GM18505 (cell line): ENCODE measurements at regions not wholly inside any gene's neighbourhood (a gene's known extent, or its start where the extent isn't known, plus 50 kb on each side); places are given as distances from the start of the nearest gene placed in this dataset.
"Not testable (repeated sequence)": the region's sequence is repeated elsewhere in the genome, so short reads cannot be mapped to it uniquely, and the experiment has no call there.

ENCODE experiments used
- ATAC-seq: cut with Tn5 transposase; IDR thresholded peaks from one replicate; pipeline ENCODE4 v1.9.1; 2021; ENCODE audit not compliant: unreplicated experiment
- POLR2A ChIP-seq: IDR thresholded peaks from 4 replicates; pipeline ENCODE4 v1.6.1; 2011; ENCODE audit warnings: borderline replicate concordance; ENCODE audit not compliant: insufficient read depth, insufficient read length; ENCODE audit errors: extremely low read depth

DNA sequence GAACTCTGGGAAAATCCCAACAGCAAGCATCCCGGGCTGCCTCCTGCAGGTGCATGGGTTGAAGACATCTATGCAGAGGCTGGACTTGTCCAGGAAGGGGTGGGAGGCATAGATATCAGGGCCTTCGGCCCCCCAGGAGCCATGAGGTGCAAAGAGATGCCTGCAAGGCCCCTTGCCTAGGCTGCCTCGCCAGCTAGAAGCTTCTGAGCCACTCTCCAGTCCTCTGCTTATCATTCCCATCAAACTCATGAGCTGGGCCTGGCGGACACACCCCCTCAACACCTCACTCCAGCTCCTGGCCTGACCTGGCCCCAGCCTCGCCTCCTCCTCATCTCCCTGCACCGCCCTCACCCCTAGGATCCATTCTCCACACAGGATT lies 152.4 kb upstream of the PTPN1 start:
- no peak for ATAC-seq
- no peak for TF ChIP-seq POLR2A

DNA sequence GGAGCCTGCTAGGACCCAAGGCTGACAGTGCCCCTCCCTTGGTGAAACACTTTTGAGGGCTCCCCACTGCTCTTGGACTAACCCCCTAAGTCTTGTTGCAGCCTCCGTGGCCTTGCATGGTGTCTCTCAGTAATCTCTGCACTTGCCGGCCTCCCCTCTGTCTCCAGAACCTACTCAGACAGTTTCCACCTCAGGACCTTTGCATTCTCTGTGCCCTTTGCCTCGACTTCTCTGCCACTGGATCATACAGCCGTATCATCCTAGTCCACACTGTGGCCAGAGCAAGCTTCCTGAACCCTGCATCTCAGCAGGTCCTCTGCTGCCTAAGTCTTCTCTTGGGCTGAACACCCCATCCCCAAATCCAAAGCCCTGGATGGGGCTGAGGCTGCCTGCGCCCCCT lies 152.0 kb upstream of the PTPN1 start:
- ATAC-seq, result no peak
- TF ChIP-seq POLR2A, result no peak

DNA sequence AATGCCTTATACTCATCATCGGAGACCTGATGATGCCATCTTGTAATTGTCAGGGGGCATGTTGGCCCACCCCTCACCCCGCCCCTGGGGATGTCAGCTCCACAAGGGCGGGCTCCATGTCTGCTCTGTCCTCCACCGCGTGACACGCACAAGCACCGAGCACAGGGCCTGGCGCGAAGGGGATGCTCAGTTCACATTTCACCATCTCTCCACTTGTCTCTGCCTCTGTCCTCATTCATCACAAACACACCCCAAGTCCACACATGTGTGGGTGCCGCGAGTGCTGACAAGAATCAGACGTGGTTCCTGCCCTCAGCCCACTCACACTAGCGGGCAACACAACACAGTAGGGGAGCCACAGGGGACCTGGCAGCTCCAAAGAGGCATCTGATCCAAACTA lies 151.2 kb upstream of the PTPN1 start:
- TF ChIP-seq POLR2A, result no peak
- ATAC-seq, result no peak

DNA sequence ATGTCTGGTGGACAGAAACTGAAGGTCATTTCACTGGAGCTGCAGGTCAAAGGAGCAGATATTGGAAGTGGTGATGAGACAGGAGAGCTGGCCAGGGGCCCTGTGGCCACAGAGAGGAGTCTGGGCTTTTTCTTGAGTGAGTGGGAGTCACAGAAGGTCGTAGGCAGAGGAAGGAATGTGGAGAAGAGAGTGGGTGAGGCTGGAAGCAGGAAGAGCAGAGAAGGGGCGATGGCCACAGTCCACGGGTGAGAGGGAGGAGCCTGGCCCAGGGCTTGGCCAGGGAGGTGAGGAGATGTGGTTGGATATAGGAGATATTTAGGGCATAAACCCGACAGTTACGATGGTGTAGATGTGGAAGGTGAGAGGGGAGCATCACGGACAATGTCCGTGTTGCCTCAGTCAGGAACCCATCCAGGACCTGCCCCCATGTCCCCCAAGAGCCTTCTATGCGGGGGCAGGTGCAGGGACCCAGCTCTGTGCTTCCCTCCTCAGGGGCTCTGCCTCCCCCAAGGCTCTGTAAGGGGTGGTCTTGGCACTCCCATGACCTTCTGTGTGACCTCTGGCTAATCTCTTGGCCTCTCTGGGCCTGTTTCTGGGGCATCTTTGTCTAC lies 150.5 kb upstream of the PTPN1 start:
- TF ChIP-seq POLR2A, result no peak
- no peak for ATAC-seq

DNA sequence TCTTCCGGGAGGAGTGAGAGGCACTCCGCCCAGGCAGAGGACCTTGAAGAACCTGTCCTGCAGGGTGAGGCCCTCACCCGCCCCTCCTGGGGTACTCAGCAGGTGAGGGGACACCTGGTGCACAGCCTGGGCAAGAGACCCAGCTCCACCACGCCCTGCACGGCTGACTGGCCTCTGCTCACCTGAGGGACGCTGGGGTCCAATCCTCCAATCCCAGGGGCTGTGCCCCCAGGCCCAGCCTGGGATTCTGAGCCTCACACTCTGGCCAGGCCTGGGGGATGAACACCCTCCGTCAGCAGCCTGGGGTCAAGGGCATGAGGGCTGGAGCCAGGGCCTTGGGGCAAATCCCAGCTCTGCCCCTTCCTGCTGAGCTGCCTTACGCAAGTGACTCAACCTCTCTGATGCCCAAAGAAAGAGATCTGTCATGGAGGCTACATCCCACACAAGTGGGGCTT lies 149.9 kb upstream of the PTPN1 start:
- ATAC-seq, result no peak
- no peak for TF ChIP-seq POLR2A

DNA sequence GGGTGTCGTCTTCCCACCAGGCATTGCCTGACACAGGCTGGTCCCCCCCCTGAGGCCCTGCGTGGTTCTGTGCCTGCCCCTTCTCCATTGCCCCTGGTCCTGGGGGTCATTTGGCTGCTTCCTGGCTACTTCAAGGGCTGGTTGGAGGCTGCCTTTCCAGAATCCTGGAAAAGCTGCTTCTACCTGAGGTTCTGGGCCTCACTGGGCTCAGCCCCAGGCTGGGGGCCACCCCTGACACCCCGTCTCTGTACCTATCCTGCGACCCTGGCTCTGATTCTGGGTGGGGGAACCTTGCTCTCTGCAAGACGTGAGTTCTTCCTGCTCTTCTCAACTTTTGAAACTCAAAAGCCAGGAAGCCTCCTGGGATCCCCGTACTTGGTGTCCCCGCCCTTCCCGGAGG lies 149.3 kb upstream of the PTPN1 start:
- no peak for ATAC-seq
- no peak for TF ChIP-seq POLR2A

DNA sequence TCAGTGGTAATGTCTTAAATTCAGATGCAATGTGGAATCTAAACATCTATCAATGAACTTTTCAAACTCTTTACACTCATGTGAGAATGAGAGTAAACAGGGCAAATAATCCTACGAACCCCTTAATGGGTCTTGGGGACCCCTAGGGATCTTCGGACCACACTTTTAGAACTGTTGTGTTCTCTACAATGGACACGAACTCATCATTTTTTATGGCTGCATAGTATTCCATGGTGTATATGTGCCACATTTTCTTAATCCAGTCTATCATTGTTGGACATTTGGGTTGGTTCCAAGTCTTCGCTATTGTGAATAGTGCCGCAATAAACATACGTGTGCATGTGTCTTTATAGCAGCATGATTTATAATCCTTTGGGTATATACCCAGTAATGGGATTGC lies 148.0 kb upstream of the PTPN1 start:
- not testable (repeated sequence) for ATAC-seq

DNA sequence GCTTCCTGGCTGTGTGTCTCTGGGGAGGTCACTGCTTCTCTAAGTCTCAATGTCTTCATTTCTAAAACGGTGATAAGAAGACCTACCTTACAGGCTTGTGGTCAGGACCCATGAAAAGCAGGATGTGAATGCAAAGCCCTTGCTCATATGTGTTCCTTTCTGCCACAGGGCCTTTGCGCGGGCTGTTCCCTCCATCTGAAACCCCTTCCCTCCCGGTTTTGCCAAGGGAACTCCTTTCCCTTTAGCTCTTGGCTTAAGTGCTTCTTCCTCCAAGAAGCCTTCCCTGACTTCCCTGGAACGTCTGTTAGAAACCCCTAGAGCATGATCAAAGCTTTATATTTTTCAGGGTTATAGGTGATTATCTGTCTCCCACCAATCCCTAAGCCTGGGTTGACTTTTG lies 147.2 kb upstream of the PTPN1 start:
- TF ChIP-seq POLR2A, result no peak
- no peak for ATAC-seq

DNA sequence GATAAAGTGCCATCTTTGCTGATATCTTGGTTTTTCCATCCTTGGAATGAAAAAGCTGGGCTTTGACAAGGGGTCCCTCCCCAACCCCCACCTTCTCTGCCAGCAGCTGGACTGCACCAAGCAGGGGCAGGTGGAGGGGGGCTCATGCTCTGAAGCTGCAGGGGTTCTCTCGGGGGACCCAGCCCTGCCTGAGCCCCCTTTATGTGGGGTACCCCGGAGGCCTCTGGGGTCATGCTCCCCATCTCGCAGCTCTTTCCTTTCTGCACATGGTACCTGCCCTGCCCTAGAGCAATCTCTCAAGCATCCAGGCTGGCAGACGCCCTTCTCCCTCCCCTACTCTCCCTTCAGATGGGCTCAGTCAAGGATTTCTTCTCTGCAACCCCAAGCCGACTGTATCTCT lies 146.7 kb upstream of the PTPN1 start:
- ATAC-seq, result no peak
- TF ChIP-seq POLR2A, result no peak

DNA sequence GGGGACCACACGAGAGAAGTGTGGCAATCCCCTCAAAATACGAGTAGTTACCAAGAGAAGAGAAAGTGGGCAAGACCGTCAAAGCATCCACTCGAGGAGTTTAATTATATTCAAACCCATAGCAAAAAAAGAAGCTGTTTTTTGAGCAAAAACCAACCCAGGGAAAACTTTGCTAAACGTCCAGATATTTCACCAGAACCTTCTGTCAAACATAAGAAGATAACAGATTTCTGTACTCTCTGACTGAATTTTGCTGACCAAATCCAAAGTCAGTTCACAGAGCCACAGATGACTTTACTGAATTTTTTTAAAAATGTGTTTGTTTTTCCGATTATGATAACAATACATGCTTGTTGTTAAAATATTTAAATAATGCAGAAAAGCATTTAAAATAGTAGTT lies 145.6 kb upstream of the PTPN1 start:
- no peak for ATAC-seq
- no peak for TF ChIP-seq POLR2A

DNA sequence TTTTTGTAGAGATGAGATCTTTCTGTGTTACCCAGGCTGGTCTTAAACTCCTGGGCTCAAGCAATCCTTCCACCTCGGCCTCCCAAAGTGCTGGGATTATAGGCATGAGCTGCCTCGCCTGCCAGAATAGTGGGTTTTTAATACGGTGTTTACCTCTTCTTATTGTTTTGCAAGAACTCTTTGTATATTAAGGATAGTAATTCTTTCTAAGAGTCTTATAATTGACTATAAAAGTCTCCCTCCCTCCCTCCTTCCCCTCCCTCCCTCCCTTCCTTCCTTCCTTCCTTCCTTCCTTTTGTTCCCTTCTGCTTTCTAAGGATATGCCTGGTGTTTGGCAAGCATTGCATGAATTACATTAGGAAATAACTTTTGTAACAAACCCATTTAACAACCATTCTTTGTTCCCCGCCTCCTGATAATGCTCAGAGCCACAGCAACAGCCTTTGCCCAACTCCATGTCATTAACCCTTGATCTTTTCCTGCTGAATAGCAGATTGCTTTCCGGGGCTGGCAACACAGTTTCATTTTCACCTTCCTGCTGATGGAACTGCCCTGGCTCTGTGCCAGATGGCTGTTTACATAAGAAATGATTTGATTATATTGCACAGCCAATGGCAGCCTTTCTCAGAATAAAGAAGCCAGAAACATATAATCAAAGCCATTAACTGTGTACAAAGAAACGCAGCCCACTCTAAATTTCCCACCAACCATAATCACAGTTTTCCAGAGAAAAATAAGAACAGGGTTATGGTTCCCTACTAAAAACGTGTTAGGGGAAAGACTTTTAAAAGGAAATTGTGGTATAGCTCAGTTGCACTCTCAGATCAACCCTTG lies 143.7 kb upstream of the PTPN1 start:
- no peak for TF ChIP-seq POLR2A
- no peak for ATAC-seq

DNA sequence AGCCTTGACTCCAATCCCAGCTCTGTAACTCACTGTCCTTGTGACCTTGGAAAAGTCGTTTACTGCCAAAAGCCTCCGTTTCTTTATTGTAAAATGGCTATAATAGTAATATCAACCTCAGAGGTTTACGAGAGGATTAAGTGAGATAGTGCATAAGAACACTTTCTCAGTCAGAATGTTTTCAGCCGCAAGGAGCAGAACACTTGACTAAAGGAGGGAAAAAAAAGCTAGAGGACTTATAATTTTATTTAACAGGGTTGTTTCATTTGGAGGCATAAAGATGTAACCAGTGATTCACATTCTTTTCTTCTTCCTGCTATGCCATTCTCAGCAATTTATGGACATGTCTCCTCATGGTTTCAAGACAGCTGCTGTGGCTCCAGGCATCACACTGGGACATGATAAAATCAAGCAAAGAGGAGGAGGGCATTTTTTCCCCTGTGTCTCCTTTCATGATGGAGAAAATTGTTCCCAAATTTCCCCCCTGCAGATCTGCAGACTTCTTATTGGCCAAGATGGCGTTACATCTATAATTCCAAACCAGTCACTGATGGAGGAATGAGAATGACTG lies 143.0 kb upstream of the PTPN1 start:
- ATAC-seq, result no peak
- TF ChIP-seq POLR2A, result no peak

DNA sequence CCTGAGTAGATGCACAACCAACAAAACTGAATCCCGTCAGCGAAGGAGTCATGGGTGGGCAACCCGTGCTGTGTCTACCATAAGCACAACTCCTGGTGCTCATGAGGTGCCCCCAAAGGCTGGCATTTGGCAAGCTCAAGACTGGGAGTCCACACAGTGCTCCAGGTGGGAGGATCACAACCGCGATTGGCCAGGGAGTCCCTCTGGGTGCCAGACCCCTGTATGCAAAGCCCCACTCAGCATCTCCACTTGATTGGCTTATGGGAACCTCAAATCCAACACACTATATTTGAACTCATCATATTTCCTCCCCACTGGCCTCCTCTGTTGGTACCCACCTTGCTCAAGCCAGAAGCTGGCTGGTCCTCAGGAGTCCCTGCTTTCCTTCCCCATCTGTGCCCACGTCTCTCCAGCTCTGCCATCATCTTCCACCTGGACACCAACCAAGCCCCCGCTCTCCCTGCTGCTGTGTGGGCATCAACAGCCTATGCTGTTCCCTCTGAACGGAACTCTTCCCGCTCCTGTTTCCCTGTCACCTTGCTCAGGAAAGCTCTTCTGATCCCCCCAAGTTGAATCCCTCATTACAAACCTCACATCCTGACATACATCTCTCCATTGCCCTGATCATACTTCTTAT lies 142.3 kb upstream of the PTPN1 start:
- no peak for ATAC-seq
- no peak for TF ChIP-seq POLR2A

DNA sequence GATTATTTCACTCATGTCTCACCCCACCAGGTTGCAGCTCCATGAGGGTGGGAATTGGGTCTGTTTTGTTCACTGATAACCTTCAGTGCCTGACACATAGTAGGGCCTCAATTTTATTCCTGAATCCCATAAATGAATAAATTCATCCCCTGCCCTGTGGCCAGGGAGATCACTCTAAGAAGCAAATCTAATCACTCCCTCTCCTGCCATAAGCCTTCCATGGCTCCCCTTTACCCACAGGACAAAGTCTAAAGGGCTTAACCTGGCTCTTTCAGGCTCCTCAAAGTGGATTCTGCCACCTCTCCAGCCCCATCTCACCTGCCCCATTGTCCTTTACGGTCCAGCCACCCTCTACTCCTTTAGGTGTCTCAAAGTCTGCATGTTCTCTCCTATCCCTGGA lies 141.8 kb upstream of the PTPN1 start:
- TF ChIP-seq POLR2A, result no peak
- no peak for ATAC-seq
